A673 (cell line): ENCODE measurements at regions not wholly inside any gene's neighbourhood (a gene's known extent, or its start where the extent isn't known, plus 50 kb on each side); places are given as distances from the start of the nearest gene placed in this dataset.

Source experiments
- CTCF ChIP-seq: fragments of 300-800, 200-600 bp; sonication (generic); conservative IDR thresholded peaks from 2 replicates; pipeline ENCODE4 v1.5.1; 2017; ENCODE audit warnings: low read depth, mild to moderate bottlenecking, antibody characterized with exemption, low read length, moderate library complexity, mixed read lengths
- EZH2 ChIP-seq: fragments of 200-600 bp; sonication (generic); IDR thresholded peaks from 2 replicates; pipeline ENCODE4 v1.6.1; 2017; ENCODE audit warnings: borderline replicate concordance, low read depth, mild to moderate bottlenecking, mixed read lengths, antibody characterized with exemption, low read length; ENCODE audit not compliant: poor library complexity, severe bottlenecking

- TF ChIP-seq CTCF (no peak), EZH2 (no peak)
Observed at GRCh38 chr13:109990296-109990695, 203.9 kb upstream of the IRS2 start.
